IPS-NIHi7 (cell line): ENCODE measurements at regions not wholly inside any gene's neighbourhood (a gene's known extent, or its start where the extent isn't known, plus 50 kb on each side); places are given as distances from the start of the nearest gene placed in this dataset.

ENCODE experiments used
- DNase-seq: peaks from one replicate; pipeline ENCODE4 v3.0.0; 2012; ENCODE audit warnings: mixed read lengths; ENCODE audit errors: extremely low spot score

GRCh38 chr11:123378096-123378495 is 52.0 kb upstream of the GRAMD1B start:
- DNase-seq: no peak

GRCh38 chr11:123377355-123377754 is 52.7 kb upstream of the GRAMD1B start:
- no peak for DNase-seq

GRCh38 chr11:123375832-123376231 is 54.2 kb upstream of the GRAMD1B start:
- DNase-seq: no peak

- DNase-seq: no peak
Observed at GRCh38 chr11:123374622-123374968, 55.5 kb upstream of the GRAMD1B start.

- DNase-seq: no peak
Observed at GRCh38 chr11:123373754-123374621, 56.1 kb upstream of the GRAMD1B start.

- DNase-seq: no peak
Observed at GRCh38 chr11:123371506-123372297, 58.4 kb upstream of the GRAMD1B start.

- DNase-seq: no peak
Observed at GRCh38 chr11:123366924-123367323, 63.1 kb upstream of the GRAMD1B start.

- no peak for DNase-seq
Observed at GRCh38 chr11:123365955-123366354, 64.1 kb upstream of the GRAMD1B start.

GRCh38 chr11:123364080-123364479 is 66.0 kb upstream of the GRAMD1B start:
- DNase-seq: no peak

GRCh38 chr11:123363556-123363955 is 66.5 kb upstream of the GRAMD1B start:
- DNase-seq: no peak

GRCh38 chr11:123362941-123363340 is 67.1 kb upstream of the GRAMD1B start:
- DNase-seq: no peak

GRCh38 chr11:123362186-123362585 is 67.9 kb upstream of the GRAMD1B start:
- no peak for DNase-seq

GRCh38 chr11:123361110-123361509 is 69.0 kb upstream of the GRAMD1B start:
- no peak for DNase-seq

- DNase-seq: no peak
Observed at GRCh38 chr11:123360267-123360936, 69.7 kb upstream of the GRAMD1B start.

GRCh38 chr11:123357990-123358827 is 71.9 kb upstream of the GRAMD1B start:
- peak; percentile 54 for DNase-seq

- no peak for DNase-seq
Observed at GRCh38 chr11:123357353-123357989, 72.6 kb upstream of the GRAMD1B start.

GRCh38 chr11:123356539-123356938 is 73.5 kb upstream of the GRAMD1B start:
- no peak for DNase-seq

GRCh38 chr11:123354371-123354975 is 75.6 kb upstream of the GRAMD1B start:
- no peak for DNase-seq

- peak; percentile 46 for DNase-seq
Observed at GRCh38 chr11:123351375-123351774, 78.7 kb upstream of the GRAMD1B start.

- no peak for DNase-seq
Observed at GRCh38 chr11:123349382-123349781, 80.7 kb upstream of the GRAMD1B start.
